Fibroblast of pulmonary artery (primary cell): ENCODE measurements at regions not wholly inside any gene's neighbourhood (a gene's known extent, or its start where the extent isn't known, plus 50 kb on each side); places are given as distances from the start of the nearest gene placed in this dataset.

Experiments used
- DNase-seq: peaks from one replicate; pipeline ENCODE4 v3.0.0-alpha.2; 2010; ENCODE audit warnings: low read depth
- H3K4me3 ChIP-seq: replicated peaks from 2 replicates; pipeline ENCODE4 v1.5.1; 2011; ENCODE audit warnings: low read depth, mild to moderate bottlenecking, control low read depth, low read length, moderate library complexity
- TF ChIP-seq, protein P1 (sequence below): IDR thresholded peaks from 2 replicates; pipeline ENCODE4 v1.5.1; 2011; ENCODE audit warnings: mild to moderate bottlenecking, control low read depth, low read length, inconsistent platforms; ENCODE audit errors: missing control alignments

DNA sequence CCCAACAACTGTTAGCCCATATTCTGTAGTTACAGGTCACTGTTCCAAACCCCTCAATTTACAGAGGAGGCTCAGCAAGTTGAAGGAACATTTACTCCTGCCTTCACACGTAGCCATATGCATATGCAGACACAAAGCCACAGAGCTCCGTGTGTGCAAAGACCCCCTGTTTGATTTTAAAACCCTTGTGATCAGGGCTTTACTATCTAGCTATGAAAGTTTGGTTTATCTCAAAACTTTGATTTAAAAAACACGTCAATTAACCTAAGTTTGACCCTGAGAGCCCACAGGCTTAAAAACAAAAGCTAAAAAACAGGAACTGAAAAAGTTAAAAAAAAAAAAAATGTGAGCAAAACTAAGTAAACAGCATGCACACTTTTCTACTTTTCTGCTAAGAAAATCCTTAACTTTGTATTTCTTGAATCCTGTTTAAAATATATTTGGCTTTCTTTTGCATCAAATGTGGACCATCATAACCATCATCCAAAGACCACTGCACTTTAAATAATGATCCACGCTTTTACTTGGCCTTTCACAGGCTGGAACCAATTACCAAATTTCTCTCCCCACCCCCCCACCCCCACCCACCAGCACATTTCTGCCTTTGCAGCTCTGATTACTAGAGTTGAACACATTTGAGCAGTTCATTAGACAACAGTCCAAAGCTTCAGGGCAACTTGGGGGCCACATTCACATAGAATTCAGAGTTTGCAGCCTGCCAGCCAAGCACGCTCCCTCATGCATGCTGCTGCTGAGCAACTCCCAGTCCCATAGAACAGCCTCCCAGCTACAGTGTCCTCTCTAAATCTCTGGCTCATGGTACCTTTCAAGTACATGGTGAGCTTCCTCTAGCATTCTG, 128.8 kb upstream of the MAP3K1 start:
- no peak overlapping the region for H3K4me3 ChIP-seq
- no peak for DNase-seq
- TF ChIP-seq, protein P1, sequence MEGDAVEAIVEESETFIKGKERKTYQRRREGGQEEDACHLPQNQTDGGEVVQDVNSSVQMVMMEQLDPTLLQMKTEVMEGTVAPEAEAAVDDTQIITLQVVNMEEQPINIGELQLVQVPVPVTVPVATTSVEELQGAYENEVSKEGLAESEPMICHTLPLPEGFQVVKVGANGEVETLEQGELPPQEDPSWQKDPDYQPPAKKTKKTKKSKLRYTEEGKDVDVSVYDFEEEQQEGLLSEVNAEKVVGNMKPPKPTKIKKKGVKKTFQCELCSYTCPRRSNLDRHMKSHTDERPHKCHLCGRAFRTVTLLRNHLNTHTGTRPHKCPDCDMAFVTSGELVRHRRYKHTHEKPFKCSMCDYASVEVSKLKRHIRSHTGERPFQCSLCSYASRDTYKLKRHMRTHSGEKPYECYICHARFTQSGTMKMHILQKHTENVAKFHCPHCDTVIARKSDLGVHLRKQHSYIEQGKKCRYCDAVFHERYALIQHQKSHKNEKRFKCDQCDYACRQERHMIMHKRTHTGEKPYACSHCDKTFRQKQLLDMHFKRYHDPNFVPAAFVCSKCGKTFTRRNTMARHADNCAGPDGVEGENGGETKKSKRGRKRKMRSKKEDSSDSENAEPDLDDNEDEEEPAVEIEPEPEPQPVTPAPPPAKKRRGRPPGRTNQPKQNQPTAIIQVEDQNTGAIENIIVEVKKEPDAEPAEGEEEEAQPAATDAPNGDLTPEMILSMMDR: no peak

DNA sequence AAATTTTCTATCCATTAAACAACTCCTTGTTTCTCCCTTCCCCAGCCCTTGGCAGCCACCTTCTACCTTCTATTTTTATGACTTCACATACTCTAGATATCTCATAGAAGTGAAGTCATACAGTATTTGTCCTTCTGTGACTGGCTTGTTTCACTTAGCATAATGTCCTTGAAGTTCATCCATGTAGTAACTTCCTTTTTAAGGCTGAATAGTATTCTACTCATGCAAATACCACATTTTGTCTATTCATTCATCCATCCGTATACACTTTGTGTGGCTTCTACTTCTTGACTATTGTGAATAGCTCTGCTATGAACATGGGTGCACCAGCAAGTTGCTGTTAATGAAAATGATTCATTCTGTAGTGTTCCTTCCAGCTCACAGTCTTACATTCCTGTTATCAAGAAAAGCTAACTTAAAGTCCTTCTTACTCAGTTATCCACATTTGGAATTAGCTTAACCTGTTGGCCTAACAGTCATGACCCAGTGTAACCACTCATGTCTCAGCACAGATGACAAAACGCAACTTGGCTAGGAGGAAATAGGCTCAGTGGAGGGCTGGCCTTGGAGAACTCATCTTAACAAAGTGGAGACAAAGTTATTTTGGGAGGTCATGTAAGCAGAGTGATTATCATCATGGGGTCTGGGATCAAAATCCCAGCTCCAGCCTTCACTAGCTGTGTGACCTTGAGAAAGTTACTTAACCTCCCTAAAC, 129.7 kb upstream of the MAP3K1 start:
- TF ChIP-seq, protein P1: no peak
- DNase-seq: no peak

GRCh38 chr5:56684159-56684558, 131.2 kb upstream of the MAP3K1 start:
- DNase-seq: no peak
- TF ChIP-seq, protein P1: no peak

More for the DNA sequence above, 129.7 kb upstream of the MAP3K1 start:
- no peak overlapping the region for H3K4me3 ChIP-seq

GRCh38 chr5:56683733-56684132, 131.6 kb upstream of the MAP3K1 start:
- no peak overlapping the region for H3K4me3 ChIP-seq
- TF ChIP-seq, protein P1: no peak
- no peak for DNase-seq

More at GRCh38 chr5:56684159-56684558, 131.2 kb upstream of the MAP3K1 start:
- H3K4me3 ChIP-seq: no peak overlapping the region

GRCh38 chr5:56683281-56683680, 132.1 kb upstream of the MAP3K1 start:
- TF ChIP-seq, protein P1: no peak
- DNase-seq: no peak
- H3K4me3 ChIP-seq: no peak overlapping the region

DNA sequence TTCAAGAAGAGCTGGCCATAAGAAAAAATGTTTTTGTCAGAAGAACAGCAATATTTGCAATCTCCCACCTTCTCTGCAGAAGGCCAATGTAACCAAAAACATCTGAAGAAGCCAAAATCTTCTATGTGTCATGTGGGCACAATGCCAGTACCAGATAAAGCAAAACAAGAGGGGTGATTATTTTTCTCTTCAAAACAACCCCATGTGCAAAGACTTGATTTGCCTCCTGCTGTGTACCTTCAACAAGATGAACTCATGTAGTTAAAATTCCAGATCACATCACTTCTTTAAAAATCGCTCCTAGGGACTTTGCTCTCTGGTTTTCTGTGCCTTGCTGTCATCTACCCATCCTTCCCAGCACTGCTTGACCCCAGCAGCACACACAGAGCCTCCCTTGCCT, 134.0 kb upstream of the MAP3K1 start:
- peak; percentile 29 for DNase-seq

More for the DNA sequence above, 134.0 kb upstream of the MAP3K1 start:
- no peak overlapping the region for H3K4me3 ChIP-seq
- TF ChIP-seq, protein P1: no peak
